ENCODE measurements at regions not wholly inside any gene's neighbourhood (a gene's known extent, or its start where the extent isn't known, plus 50 kb on each side); places are given as distances from the start of the nearest gene placed in this dataset.

DNA sequence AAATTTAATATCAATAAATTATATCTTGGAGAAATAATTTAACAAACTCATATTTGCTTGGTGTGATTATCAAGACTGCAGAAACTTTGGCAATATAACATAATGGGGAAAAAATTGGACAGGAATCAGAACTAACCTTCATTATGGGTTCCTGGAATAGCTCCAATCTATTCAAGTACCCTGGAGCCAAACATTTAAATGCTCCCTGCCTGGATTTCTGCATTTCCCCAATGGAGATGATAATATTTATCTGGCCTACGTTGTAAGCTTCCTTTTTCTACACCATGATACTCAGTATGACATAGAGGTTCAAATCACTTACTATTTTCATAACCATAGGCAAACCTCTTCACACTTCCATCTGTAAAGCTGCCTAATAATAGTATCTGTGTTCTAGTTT, 326.8 kb downstream of the TRIML1 start:
- TF ChIP-seq CTCF (IDR thresholded peaks at IDR 0.05) (no peak), POLR2A (IDR thresholded peaks at IDR 0.05) (no peak), POLR2AphosphoS5 (IDR thresholded peaks at IDR 0.05) (no peak)
